GM19099 (cell line): ENCODE measurements at regions not wholly inside any gene's neighbourhood (a gene's known extent, or its start where the extent isn't known, plus 50 kb on each side); places are given as distances from the start of the nearest gene placed in this dataset.

Experiments used
- POLR2A ChIP-seq: IDR thresholded peaks from 3 replicates; pipeline ENCODE4 v1.6.1; 2011; ENCODE audit warnings: low read depth; ENCODE audit not compliant: insufficient read length; ENCODE audit errors: extremely low read depth

GRCh38 chr17:36864827-36865430, 72.3 kb upstream of the LHX1 start:
- no peak for TF ChIP-seq POLR2A

- TF ChIP-seq POLR2A, result no peak
Measured at GRCh38 chr17:36867716-36868341, 69.4 kb upstream of the LHX1 start.

GRCh38 chr17:36868777-36869176, 68.5 kb upstream of the LHX1 start:
- no peak for TF ChIP-seq POLR2A

- TF ChIP-seq POLR2A, result no peak
Measured at GRCh38 chr17:36869441-36869840, 67.8 kb upstream of the LHX1 start.

GRCh38 chr17:36869856-36870719, 67.2 kb upstream of the LHX1 start:
- TF ChIP-seq POLR2A, result no peak

- TF ChIP-seq POLR2A, result no peak
Measured at GRCh38 chr17:36870720-36870999, 66.6 kb upstream of the LHX1 start.

GRCh38 chr17:36875698-36876293, 61.5 kb upstream of the LHX1 start:
- TF ChIP-seq POLR2A, result no peak

GRCh38 chr17:36876966-36877365, 60.3 kb upstream of the LHX1 start:
- no peak for TF ChIP-seq POLR2A

GRCh38 chr17:36877771-36878170, 59.5 kb upstream of the LHX1 start:
- TF ChIP-seq POLR2A, result no peak

- TF ChIP-seq POLR2A, result no peak
Measured at GRCh38 chr17:36878216-36878615, 59.1 kb upstream of the LHX1 start.

- TF ChIP-seq POLR2A, result no peak
Measured at GRCh38 chr17:36879027-36879426, 58.2 kb upstream of the LHX1 start.

GRCh38 chr17:36879624-36880131, 57.6 kb upstream of the LHX1 start:
- TF ChIP-seq POLR2A, result no peak

GRCh38 chr17:36880268-36880905, 56.9 kb upstream of the LHX1 start:
- no peak for TF ChIP-seq POLR2A

GRCh38 chr17:36881323-36881722, 56.0 kb upstream of the LHX1 start:
- TF ChIP-seq POLR2A, result no peak
